ENCODE measurements at regions not wholly inside any gene's neighbourhood (a gene's known extent, or its start where the extent isn't known, plus 50 kb on each side); places are given as distances from the start of the nearest gene placed in this dataset.

DNA sequence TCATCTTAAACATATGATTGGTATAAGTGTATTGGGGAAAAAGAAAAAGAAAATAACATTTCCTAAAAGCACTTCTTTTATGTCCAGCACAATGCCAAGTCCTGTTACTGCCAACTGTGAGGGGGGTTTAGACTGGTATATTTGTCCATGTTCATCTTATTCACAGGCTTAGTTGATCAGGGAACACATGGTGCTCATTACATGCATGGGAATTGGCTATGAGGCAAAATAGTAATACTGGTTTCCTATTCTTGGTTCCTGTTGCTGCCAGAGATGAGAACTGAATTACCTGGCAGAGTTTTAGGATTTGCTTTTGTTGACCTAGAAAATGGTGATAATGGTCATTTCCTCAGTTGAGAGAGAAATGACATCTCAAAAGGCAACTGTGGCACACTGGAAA is 398.8 kb downstream of the DUSP10 start:
- H3K36me3 Mint-ChIP-seq (ENCODE audit: insufficient read depth), result no peaks in the 10 kb centered on the region
- H3K4me3 Mint-ChIP-seq, result no peak overlapping the region
- no peaks in the 10 kb centered on the region for H3K9me3 Mint-ChIP-seq
- DNase-seq, result no peak
- no peak for ATAC-seq
- H3K27me3 Mint-ChIP-seq (ENCODE audit: low read depth), result no peaks in the 10 kb centered on the region
- H3K4me1 Mint-ChIP-seq (ENCODE audit: low read depth), result no peaks in the 10 kb centered on the region

DNA sequence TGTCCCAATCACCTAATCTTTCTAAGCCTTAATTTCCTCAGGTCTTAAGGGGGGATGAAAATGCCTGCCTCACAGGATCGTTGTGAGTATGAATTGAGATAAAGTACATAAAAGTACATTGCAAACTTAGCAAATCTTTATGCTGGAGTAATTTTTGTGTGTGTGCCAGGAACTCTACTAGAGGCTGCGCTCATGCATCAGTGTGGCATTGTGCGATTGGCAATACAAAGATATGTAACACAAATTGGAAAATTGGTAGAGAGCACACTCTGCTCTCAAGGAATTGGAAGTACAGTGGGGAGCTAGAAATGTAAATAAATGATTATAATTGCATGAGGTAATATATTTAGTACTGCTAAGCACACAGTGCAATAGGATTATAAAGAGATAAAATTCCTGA is 398.3 kb downstream of the DUSP10 start:
- H3K4me3 Mint-ChIP-seq, result no peak overlapping the region
- ATAC-seq, result no peak

DNA sequence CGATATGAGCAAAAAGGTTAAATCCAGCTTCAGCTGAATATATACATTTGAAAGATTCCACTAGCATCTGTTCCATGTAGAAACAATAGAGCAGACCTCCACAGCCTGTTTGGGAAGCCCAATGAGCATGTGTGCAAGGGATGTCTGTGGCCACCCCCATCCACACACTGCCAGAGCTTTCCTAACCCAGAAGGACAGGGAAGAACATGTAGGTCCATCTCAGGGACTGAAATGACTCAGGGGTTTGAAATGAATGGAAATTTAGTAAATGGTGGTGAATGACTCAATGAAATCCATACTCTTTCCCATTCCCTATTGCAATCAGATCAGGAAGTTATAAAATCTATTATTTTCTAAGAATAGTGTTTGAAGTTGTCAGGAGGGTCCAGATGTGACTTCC is 397.2 kb downstream of the DUSP10 start:
- Mint-ChIP-seq H3K4me3 (no peak overlapping the region), H3K4me1 (ENCODE audit: low read depth) (no peaks in the 10 kb centered on the region)
- ATAC-seq, result no peak

More for the DNA sequence above, 398.3 kb downstream of the DUSP10 start:
- Mint-ChIP-seq H3K36me3 (ENCODE audit: insufficient read depth) (no peaks in the 10 kb centered on the region), H3K9me3 (no peaks in the 10 kb centered on the region), H3K4me1 (ENCODE audit: low read depth) (no peaks in the 10 kb centered on the region), H3K27me3 (ENCODE audit: low read depth) (no peaks in the 10 kb centered on the region)
- no peak for DNase-seq

DNA sequence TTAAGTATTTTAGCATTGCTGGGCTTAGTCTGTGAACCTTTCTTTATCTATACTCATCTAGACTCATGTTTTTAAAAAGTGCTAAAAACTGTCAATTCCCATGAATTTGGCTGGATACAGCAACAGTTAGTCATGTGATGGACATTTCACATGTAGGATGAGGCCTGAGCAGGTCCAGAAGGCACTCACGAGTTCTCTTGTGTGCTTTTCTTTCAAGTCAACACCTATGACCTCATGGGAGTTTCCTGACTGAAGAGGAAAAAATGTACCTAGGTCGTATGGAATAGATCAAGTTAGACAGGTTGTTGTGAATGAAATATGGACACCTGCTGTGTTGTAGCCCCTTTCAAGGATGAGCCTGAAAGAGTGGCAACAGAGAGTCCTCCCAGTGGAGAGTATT is 394.2 kb downstream of the DUSP10 start:
- ATAC-seq (no peak), DNase-seq (no peak)
- H3K4me3 Mint-ChIP-seq, result no peak overlapping the region
- no peaks in the 10 kb centered on the region for H3K4me1 Mint-ChIP-seq (ENCODE audit: low read depth)
- H3K27me3 Mint-ChIP-seq (ENCODE audit: low read depth), result no peaks in the 10 kb centered on the region
- H3K9me3 Mint-ChIP-seq, result no peaks in the 10 kb centered on the region
- H3K36me3 Mint-ChIP-seq (ENCODE audit: insufficient read depth), result no peaks in the 10 kb centered on the region

More for the DNA sequence above, 397.2 kb downstream of the DUSP10 start:
- H3K36me3 Mint-ChIP-seq (ENCODE audit: insufficient read depth), result no peaks in the 10 kb centered on the region
- no peak for DNase-seq
- no peaks in the 10 kb centered on the region for H3K27me3 Mint-ChIP-seq (ENCODE audit: low read depth)
- no peaks in the 10 kb centered on the region for H3K9me3 Mint-ChIP-seq

DNA sequence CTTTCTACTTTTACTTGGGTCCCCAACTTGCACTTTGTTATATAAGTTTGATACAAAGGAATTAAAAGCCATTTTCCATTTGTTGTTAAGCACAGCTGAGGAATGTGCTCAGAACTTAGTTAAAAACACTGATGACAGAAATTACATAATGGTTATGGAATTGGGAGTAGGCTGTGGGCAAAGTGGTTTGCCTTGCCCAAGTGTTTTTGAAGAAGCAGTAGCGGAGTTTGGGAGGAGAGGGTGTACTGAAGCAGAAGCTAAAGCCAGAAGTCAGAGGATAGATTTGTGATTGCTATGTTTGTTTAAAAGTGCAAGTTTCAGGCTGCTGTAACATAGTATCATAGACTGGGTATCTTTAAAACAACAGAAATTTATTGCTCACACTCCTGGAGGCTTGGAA is 391.8 kb downstream of the DUSP10 start:
- DNase-seq, result no peak
- no peak overlapping the region for H3K4me3 Mint-ChIP-seq
- ATAC-seq, result no peak
- H3K9me3 Mint-ChIP-seq, result no peaks in the 10 kb centered on the region
- H3K36me3 Mint-ChIP-seq (ENCODE audit: insufficient read depth), result no peaks in the 10 kb centered on the region
- no peaks in the 10 kb centered on the region for H3K4me1 Mint-ChIP-seq (ENCODE audit: low read depth)
- H3K27me3 Mint-ChIP-seq (ENCODE audit: low read depth), result no peaks in the 10 kb centered on the region

DNA sequence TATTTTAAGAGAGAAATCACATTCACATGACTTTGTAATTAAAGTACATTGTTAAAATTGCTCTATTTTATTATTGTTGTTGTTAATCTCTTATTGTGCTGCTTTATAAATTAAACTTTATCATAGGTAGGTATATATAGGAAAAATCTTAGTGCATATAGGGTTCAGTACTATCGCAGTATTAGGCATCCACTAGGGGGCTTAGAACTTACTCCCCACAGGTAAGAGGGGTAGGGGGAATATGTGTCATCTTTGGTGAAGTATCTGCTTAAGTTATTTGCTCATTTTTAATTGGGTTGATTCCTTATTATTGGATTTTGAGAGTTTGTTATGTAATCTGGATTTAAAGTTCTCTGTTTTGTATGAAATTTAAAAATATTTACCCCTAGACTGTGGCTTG is 385.2 kb downstream of the DUSP10 start:
- H3K4me1 Mint-ChIP-seq (ENCODE audit: low read depth), result no peaks in the 10 kb centered on the region
- H3K4me3 Mint-ChIP-seq, result no peak overlapping the region
- peaks cover 3% of the 10 kb centered on the region for H3K27me3 Mint-ChIP-seq (ENCODE audit: low read depth)
- ATAC-seq (no peak), DNase-seq (no peak)
- no peaks in the 10 kb centered on the region for H3K9me3 Mint-ChIP-seq
- no peaks in the 10 kb centered on the region for H3K36me3 Mint-ChIP-seq (ENCODE audit: insufficient read depth)

DNA sequence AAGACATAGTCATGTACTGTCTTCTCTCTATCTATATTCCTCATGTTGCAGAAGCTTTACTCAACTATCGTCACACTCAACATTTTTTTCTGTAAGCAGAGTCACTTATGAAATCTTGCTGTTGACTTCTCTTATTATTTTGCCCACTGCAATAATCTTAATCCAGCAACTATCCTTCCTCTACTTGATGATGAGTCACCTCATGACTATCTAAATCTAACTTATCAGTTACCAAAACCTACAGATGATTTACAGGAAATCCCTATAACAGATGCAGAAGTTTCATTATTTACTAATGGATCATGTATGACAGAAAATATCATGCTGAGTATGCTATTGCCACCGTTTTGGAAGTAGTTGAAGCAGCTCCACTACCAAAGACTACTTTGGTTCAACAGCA is 378.9 kb downstream of the DUSP10 start:
- Mint-ChIP-seq H3K27me3 (ENCODE audit: low read depth) (peaks cover 9% of the 10 kb centered on the region), H3K36me3 (ENCODE audit: insufficient read depth) (no peaks in the 10 kb centered on the region), H3K4me3 (no peak overlapping the region), H3K4me1 (ENCODE audit: low read depth) (no peaks in the 10 kb centered on the region), H3K9me3 (no peaks in the 10 kb centered on the region)
- no peak for ATAC-seq
- DNase-seq, result no peak

DNA sequence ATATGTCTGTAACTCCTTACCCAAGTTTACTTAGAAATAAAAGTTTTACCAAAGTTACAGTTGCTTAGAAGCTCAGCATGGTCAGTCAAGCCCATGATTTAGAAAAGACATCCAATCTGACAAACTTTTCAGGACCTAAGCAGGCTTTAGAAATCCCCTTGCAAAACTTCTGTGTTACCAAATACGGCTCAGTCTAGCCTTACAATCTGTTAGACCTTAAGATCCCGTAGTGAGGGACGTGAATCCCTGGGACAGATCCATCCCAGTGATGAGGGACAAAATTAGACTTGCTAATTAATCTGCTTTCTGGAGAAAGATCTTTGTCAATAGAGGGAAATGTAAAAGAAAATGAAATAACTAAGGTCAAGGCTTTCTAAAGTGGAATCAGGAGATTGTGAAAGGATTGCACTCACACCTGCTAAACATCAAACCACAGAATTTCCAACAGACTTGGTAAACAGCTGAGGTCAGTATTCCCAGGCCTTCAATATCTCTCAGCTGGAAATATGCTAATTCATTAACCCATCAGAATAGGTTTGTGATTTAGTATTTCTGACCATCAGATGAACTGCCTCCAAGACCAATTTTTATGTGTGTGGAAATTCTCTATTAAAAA is 375.3 kb downstream of the DUSP10 start:
- Mint-ChIP-seq H3K4me1 (ENCODE audit: low read depth) (no peaks in the 10 kb centered on the region), H3K4me3 (no peak overlapping the region), H3K36me3 (ENCODE audit: insufficient read depth) (no peaks in the 10 kb centered on the region), H3K27me3 (ENCODE audit: low read depth) (peaks cover 7% of the 10 kb centered on the region), H3K9me3 (no peaks in the 10 kb centered on the region)
- DNase-seq (no peak), ATAC-seq (no peak)

DNA sequence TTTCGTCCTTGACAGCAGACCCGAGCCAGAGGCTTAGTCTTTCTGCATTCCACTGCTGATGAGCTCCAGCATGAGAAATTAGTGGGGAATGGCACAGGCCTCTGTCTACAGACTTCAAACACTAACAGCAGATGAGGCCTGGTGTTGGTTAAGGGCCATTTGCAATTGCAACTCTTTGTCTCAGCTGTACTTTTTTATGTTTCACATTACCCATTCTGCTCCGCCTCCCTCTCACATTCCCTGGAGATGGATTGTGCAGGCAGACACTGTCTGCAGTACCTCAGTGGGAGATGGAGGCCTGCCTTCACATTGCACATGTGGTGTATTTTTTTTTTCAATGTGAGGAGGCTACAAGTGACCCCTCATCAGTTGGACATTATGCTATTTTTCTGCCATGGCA is 370.2 kb downstream of the DUSP10 start:
- Mint-ChIP-seq H3K36me3 (ENCODE audit: insufficient read depth) (no peaks in the 10 kb centered on the region), H3K4me3 (no peak overlapping the region), H3K9me3 (no peaks in the 10 kb centered on the region), H3K27me3 (ENCODE audit: low read depth) (peaks cover 12% of the 10 kb centered on the region), H3K4me1 (ENCODE audit: low read depth) (no peaks in the 10 kb centered on the region)
- ATAC-seq, result no peak
- no peak for DNase-seq

DNA sequence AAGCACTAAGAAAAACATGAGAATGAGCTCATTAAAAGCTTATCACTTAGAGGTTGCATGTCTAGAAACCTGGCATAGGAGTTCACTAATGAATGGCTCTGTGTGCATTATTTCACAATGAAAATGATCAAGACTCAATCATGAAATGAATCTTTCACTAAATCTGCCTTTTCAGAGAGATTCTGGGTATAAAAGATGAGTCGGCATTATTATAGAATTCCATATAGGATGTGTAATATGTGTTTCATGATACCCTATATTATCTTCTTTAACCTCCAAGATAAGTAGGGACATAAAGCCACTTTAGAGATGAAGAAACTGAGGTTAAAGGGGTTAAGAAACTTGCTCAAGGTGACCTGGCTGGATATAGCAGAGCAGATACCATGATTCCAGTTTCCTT is 368.1 kb downstream of the DUSP10 start:
- Mint-ChIP-seq H3K9me3 (no peaks in the 10 kb centered on the region), H3K4me3 (no peak overlapping the region), H3K27me3 (ENCODE audit: low read depth) (peaks cover 12% of the 10 kb centered on the region), H3K4me1 (ENCODE audit: low read depth) (no peaks in the 10 kb centered on the region), H3K36me3 (ENCODE audit: insufficient read depth) (no peaks in the 10 kb centered on the region)
- ATAC-seq, result no peak
- DNase-seq, result no peak

DNA sequence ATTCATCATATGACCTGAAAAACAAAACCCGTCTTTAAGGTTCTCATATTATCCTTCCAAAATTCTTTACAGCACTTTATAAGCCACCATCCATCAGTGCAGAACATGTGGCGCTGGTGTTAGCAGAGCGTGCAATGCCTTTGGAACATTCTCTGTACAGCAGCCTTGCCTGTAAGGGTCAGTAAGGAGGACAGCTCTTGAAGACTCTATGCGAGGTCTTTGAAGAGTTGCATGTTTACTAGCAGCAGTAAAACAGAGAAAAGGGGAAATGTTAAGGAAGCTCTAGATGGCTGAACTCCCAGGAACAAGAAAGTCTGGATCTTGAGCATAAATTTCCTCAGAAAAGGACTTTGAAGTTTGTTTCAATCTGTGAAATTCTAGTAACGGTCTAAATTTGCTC is 365.6 kb downstream of the DUSP10 start:
- ATAC-seq (no peak), DNase-seq (no peak)
- H3K4me1 Mint-ChIP-seq (ENCODE audit: low read depth), result no peaks in the 10 kb centered on the region
- peaks cover 12% of the 10 kb centered on the region for H3K27me3 Mint-ChIP-seq (ENCODE audit: low read depth)
- no peaks in the 10 kb centered on the region for H3K36me3 Mint-ChIP-seq (ENCODE audit: insufficient read depth)
- H3K4me3 Mint-ChIP-seq, result no peak overlapping the region
- H3K9me3 Mint-ChIP-seq, result no peaks in the 10 kb centered on the region

DNA sequence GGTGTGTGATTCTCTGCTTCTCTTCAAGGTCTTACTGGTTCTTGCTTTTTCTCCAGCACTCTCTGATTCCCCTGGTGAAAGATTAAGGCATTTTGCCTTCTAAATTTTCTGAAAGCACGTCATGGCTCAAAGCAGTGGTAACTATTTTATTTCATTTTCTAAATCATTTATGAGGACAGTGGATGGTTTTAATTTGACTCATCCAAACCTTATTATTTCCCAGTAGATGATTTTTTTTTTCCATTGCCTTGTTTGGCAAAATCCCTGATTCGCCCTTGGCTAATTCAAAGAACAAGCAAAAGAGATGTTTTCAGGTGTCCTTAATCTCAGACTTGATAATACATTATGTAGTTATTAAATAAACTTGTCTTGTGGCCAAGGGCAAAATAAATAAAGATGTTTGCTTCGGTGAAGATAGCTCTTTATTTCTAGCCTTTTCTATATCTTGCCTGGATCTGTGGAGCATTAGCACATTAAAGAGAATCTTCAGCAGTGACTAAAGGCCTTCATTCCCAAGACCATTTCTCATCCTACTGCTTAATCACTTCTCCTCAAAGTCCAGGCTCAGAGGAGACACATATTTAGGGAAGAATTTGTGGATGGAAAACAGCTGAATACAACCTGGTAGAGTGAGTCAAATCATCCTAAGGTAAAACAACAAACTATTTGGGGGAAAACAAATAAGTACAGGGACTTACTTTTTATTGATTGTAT is 359.8 kb downstream of the DUSP10 start:
- H3K9me3 Mint-ChIP-seq, result no peaks in the 10 kb centered on the region
- H3K4me1 Mint-ChIP-seq (ENCODE audit: low read depth), result no peaks in the 10 kb centered on the region
- ATAC-seq, result no peak
- H3K27me3 Mint-ChIP-seq (ENCODE audit: low read depth), result peaks cover 2% of the 10 kb centered on the region
- H3K4me3 Mint-ChIP-seq, result no peak overlapping the region
- no peak for DNase-seq
- no peaks in the 10 kb centered on the region for H3K36me3 Mint-ChIP-seq (ENCODE audit: insufficient read depth)

DNA sequence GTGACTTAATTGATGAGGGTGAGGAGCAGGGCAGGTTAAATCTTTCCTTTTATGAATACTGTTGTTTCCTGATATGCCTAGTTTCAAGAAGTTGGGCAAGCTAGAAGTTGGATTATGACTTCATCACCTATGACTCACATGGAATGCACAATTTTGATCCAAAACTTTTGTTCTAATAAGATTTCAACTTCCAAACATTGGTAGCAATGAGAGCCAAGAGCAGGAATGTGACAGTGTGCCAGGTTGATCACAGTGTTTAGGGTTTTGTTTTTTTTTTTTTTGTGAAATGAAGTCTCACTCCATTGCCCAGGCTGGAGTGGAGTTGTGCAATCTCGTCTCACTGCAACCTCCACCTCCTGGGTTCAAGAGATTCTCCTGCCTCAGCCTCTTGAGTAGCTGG is 349.4 kb downstream of the DUSP10 start:
- Mint-ChIP-seq H3K9me3 (no peaks in the 10 kb centered on the region), H3K36me3 (ENCODE audit: insufficient read depth) (no peaks in the 10 kb centered on the region), H3K4me3 (no peak overlapping the region), H3K4me1 (ENCODE audit: low read depth) (no peaks in the 10 kb centered on the region), H3K27me3 (ENCODE audit: low read depth) (peaks cover 38% of the 10 kb centered on the region)
- no peak for ATAC-seq
- no peak for DNase-seq

DNA sequence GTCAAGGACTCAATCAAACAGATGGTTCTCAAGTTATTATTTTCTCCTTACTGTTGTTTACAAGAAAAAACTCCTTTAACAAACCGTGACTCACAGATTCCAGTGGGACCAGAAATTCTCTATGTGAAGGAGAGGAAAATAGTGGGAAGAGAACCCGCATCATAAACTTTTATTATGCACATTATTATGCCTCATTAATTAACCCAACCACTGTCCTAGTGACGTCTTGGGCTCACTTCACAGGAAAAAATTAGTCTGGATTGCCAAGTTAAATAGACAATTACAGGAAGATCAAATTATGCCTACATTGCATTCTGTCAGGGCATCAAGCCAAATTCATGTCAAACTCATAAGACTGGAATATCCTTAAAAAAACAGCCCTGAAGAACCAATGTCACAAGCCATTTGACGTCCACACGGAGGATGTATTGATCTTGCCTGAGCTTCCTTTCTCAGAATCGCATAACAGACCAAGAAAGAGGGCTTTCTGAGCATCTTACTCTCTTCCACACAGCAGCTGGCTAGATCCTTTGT is 347.8 kb downstream of the DUSP10 start:
- Mint-ChIP-seq H3K36me3 (ENCODE audit: insufficient read depth) (no peaks in the 10 kb centered on the region), H3K4me1 (ENCODE audit: low read depth) (no peaks in the 10 kb centered on the region), H3K27me3 (ENCODE audit: low read depth) (peaks cover 41% of the 10 kb centered on the region), H3K4me3 (no peak overlapping the region), H3K9me3 (peaks cover 6% of the 10 kb centered on the region)
- ATAC-seq (no peak), DNase-seq (no peak)

DNA sequence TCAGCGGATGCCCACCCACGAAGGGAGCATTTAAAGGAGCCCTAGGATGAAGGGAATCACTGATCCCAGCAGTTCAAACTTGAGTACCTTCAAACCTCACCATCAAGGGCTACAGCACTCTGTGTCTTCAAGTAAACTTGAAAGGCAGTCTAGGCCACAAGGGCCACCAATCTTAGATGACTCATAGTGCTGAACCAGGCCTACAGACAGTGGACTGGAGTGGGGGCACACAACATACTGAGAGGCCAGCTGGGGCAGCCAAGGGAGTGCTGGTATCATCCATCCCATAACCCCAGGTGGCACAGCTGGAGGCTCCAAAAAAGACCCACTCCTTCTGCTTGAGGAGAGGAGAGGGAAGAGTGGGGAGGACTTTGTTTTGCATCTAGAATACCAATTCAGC is 345.4 kb downstream of the DUSP10 start:
- no peak for ATAC-seq
- Mint-ChIP-seq H3K4me3 (no peak overlapping the region), H3K9me3 (peaks cover 13% of the 10 kb centered on the region), H3K36me3 (ENCODE audit: insufficient read depth) (no peaks in the 10 kb centered on the region), H3K4me1 (ENCODE audit: low read depth) (no peaks in the 10 kb centered on the region), H3K27me3 (ENCODE audit: low read depth) (peaks cover 34% of the 10 kb centered on the region)
- DNase-seq, result no peak
